Astrocyte of the cerebellum (primary cell): ENCODE measurements at regions not wholly inside any gene's neighbourhood (a gene's known extent, or its start where the extent isn't known, plus 50 kb on each side); places are given as distances from the start of the nearest gene placed in this dataset.
A peak's percentile ranks its signal among the peaks of the same experiment; 100 is the strongest.

ENCODE experiments used
- DNase-seq: peaks from one replicate; pipeline ENCODE4 v3.0.0-alpha.2; 2011; ENCODE audit warnings: low read depth
- H3K4me3 ChIP-seq: 2 replicates; pipeline ENCODE4 v1.5.1; 2011; ENCODE audit warnings: mild to moderate bottlenecking, low read depth, low read length, moderate library complexity
- in situ Hi-C: cut with HindIII; loops from 2 replicates; pipeline ENCODE4 v1.10.0; 2017; ENCODE audit warnings: low sequenced_read_pairs
- TF ChIP-seq, protein P1 (sequence below): IDR thresholded peaks from 2 replicates; pipeline ENCODE4 v1.5.1; 2012; ENCODE audit warnings: low read length, low read depth, moderate library complexity, mild to moderate bottlenecking; ENCODE audit errors: missing control alignments

DNA sequence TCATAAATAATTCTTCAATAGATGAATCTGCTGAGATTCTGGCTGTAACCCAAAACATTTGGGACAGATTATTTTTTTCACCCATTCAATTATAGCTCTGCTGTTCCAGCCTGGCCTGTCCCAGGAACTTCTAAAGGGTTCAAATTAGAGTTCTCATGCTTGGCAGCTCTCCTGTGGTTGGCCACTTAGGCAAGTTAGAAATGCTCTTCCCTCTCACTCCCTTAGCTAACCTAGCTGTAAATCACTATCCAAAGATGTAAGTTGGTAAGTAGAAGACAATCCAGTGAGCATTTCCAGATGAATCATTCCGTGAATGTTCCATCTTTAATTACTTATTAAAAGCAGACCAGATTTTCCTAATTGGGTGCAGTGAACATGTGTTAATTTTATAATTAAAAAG, 760.4 kb upstream of the TBX3 start:
- H3K4me3 ChIP-seq, result no peak overlapping the region
- in situ Hi-C loops, result no loop called here
- TF ChIP-seq, protein P1, sequence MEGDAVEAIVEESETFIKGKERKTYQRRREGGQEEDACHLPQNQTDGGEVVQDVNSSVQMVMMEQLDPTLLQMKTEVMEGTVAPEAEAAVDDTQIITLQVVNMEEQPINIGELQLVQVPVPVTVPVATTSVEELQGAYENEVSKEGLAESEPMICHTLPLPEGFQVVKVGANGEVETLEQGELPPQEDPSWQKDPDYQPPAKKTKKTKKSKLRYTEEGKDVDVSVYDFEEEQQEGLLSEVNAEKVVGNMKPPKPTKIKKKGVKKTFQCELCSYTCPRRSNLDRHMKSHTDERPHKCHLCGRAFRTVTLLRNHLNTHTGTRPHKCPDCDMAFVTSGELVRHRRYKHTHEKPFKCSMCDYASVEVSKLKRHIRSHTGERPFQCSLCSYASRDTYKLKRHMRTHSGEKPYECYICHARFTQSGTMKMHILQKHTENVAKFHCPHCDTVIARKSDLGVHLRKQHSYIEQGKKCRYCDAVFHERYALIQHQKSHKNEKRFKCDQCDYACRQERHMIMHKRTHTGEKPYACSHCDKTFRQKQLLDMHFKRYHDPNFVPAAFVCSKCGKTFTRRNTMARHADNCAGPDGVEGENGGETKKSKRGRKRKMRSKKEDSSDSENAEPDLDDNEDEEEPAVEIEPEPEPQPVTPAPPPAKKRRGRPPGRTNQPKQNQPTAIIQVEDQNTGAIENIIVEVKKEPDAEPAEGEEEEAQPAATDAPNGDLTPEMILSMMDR, result no peak
- DNase-seq, result no peak

DNA sequence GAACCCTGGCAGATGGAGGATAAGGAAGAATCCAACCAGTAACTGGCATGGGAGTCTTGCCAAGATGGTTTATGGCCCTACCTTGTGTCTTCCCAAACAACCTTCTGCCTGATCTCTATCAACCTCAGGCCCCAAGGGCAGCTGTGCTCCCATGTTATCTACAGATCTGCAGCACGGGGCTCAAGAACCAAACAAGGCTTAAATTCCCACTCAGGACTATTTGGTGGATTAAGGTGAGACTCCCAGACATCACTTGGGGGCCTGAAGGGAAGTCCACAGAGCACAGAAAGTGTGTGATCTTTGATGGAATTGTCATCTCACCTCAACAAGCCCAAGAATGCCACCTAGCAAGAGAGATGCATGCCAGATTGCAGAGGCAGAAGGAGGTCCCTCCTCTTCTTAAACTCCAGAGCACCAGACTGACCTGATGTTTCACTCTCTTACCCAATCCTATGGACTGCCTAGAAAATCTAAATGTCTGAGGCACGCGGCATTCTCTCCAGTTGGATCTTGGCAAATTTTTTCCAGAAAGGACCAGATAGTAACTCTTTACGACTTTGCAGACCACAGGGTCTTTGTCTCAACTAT, 759.5 kb upstream of the TBX3 start:
- no peak overlapping the region for H3K4me3 ChIP-seq

DNA sequence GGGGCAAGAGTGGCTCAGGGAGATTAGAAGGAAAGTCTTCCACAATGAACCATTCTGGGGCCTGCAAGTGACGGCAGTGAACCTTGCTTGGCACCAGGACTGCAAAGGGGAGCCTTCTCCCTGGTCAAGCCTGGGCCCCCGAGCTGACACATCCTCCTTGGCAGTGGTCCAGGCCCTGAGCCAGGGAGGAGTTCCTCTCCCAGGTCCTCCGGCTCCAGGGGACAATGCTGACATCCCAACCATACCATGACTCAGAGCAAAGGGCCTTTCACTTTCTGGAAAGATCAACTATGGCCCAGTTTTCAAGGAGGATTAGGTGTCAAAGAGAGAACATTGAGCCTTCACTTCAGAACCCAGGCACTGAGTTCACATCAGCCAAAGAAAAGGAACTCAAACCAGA, 756.5 kb upstream of the TBX3 start:
- H3K4me3 ChIP-seq, result no peak overlapping the region
- DNase-seq, result peak; percentile 12
- TF ChIP-seq, protein P1, result no peak
- in situ Hi-C loops, result no loop called here

More for the DNA sequence above, 759.5 kb upstream of the TBX3 start:
- TF ChIP-seq, protein P1, result no peak
- in situ Hi-C loops, result no loop called here
- no peak for DNase-seq

DNA sequence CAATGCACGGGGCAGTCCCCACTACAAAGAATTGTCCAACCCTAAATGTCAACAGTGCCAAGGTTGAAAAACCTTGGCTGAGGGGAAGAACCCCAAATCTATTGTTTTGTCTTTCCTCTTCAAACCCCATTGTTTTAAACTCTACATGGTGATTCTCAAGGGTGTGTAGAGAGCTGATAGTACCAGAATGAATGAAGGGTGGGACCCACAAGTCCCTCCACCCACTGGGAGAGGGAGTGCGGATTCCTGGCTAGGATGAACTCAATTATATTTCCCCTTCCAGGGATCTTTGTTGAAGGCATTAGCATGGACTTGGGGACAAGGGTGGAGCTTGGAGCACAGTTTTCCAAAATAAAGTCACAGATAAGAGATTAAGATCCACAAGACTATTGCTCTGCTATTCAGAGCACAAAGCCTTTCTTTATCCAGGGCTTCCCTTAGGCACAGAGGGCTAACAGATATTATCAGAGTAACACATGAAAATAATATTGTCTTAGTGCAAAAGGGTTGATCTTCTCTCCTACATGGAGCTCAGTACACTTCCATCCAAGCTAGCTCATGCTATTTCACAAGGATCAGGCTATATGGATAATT, 755.1 kb upstream of the TBX3 start:
- no peak for DNase-seq
- in situ Hi-C loops, result no loop called here
- H3K4me3 ChIP-seq, result no peak overlapping the region
- TF ChIP-seq, protein P1, result no peak

DNA sequence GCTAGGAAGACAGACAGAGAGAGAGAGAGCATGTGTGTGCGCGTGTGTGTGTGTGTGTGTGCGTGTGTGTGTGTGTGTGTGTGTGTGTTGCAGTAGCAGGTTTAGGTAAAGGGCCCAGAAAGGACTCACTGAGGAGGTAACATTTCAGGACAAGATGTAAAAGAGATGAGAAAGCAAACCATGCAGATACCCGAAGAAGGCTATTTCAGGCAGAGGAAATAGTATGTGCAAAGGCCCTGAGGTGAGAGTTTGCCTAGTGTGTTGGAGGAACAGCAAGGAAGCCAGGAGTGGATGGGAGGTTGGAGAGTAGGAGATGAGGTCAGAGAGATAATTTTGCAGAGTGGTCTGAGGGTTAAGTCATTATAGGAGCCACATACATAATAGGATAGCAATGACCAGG, 754.3 kb upstream of the TBX3 start:
- DNase-seq, result no peak
- no peak overlapping the region for H3K4me3 ChIP-seq
- TF ChIP-seq, protein P1, result no peak
- in situ Hi-C loops, result no loop called here

DNA sequence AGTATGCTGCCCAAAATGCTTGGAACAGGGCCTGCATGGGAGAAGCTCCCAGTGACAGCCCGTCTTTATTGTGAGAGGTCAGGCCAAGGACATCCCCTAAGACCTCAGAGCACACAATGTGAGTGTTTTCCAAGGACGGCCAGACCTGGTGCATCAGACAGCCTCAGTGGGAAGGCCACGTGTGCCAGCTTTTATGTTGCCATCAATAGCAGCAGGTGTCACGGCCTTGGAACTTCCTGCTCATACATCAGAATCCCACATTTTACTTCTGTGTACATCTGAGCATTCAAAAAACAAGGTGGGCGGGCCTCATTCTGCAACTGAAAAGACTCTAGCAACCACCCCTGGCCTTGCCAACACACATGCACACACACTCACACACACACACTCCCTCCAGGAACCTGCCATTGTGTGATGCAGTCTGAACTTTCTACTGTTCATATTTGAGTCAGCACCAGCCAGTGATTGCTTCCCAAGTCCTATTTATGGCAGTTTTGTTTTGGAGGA, 753.1 kb upstream of the TBX3 start:
- DNase-seq, result no peak
- TF ChIP-seq, protein P1, result no peak
- no peak overlapping the region for H3K4me3 ChIP-seq
- in situ Hi-C loops, result no loop called here
